ENCODE measurements at regions not wholly inside any gene's neighbourhood (a gene's known extent, or its start where the extent isn't known, plus 50 kb on each side); places are given as distances from the start of the nearest gene placed in this dataset.

DNA sequence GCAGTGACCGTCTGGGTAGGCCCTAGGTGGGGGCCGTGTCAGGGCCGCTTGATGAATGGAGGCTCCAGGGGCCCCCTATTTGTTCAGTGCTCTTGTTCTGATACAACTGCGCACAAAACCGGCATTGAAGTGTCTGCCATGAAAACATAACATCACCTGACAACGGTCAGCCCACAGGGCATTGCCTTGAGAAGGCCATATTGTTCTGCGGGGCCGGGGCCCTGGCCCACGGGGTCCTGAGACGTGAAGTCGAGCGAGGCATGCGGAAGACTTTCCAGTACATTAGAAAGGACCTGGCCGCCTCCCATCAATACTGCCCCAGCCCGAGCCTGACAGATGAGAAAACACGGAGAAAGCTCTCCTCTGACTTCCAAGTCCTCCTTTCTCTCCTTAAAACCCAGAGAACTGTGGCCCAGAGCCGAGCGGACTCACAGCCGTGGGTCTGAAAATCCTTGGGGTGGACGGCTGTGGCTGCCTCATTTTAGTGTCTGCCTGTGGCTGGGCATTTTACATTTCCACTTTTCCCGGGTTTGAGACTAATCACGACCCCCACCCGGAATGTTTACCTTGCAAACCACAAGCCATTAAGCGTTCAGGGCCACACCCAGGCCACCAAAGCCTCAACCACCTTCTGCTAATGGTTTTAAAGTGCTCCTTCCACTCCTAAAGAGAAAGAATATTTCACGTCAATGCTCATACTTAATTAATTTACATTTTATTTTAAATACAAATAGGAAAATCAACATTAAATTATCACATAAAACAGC is 391.0 kb upstream of the IRX2 start:
- Histone ChIP-seq H3K36me3 (ENCODE audit: low read depth) (no peaks in the 10 kb centered on the region), H3K27me3 (ENCODE audit: insufficient read depth, poor library complexity, severe bottlenecking) (no peaks in the 10 kb centered on the region), H3K27ac (ENCODE audit: poor library complexity, severe bottlenecking) (no peak overlapping the region), H3K9me3 (ENCODE audit: severe bottlenecking) (no peaks in the 10 kb centered on the region), H3K4me3 (ENCODE audit: severe bottlenecking) (no peak overlapping the region), H3K4me1 (ENCODE audit: insufficient read depth, poor library complexity, severe bottlenecking) (no peaks in the 10 kb centered on the region)
- ATAC-seq (ENCODE audit: low read depth) (no peak), DNase-seq (ENCODE audit: low spot score) (no peak)
- TF ChIP-seq, protein P1, sequence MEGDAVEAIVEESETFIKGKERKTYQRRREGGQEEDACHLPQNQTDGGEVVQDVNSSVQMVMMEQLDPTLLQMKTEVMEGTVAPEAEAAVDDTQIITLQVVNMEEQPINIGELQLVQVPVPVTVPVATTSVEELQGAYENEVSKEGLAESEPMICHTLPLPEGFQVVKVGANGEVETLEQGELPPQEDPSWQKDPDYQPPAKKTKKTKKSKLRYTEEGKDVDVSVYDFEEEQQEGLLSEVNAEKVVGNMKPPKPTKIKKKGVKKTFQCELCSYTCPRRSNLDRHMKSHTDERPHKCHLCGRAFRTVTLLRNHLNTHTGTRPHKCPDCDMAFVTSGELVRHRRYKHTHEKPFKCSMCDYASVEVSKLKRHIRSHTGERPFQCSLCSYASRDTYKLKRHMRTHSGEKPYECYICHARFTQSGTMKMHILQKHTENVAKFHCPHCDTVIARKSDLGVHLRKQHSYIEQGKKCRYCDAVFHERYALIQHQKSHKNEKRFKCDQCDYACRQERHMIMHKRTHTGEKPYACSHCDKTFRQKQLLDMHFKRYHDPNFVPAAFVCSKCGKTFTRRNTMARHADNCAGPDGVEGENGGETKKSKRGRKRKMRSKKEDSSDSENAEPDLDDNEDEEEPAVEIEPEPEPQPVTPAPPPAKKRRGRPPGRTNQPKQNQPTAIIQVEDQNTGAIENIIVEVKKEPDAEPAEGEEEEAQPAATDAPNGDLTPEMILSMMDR (IDR thresholded peaks at IDR 0.05; ENCODE audit: poor library complexity, severe bottlenecking): no peak

DNA sequence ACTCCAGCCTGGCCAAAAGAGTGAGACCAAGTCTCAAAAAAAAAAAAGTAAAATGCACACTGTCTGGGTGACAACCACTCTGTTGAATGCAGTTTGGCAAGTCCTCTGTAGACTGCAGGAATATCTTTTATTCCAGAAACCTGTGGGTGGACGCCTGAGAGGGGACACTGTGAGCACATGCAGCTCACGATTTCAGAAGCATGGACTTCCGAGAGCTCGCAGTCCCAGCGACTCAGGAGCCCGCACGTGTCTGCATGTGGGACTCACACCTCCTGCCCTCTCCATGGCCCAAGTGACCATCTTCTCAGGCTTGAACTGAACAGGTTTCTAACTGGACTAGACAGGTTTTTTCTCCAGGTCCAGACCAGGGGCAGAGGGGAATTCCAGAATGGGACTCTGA is 388.6 kb upstream of the IRX2 start:
- Histone ChIP-seq H3K27ac (ENCODE audit: poor library complexity, severe bottlenecking) (no peak overlapping the region), H3K27me3 (ENCODE audit: insufficient read depth, poor library complexity, severe bottlenecking) (no peaks in the 10 kb centered on the region), H3K4me3 (ENCODE audit: severe bottlenecking) (no peak overlapping the region), H3K36me3 (ENCODE audit: low read depth) (no peaks in the 10 kb centered on the region), H3K4me1 (ENCODE audit: insufficient read depth, poor library complexity, severe bottlenecking) (no peaks in the 10 kb centered on the region), H3K9me3 (ENCODE audit: severe bottlenecking) (peaks cover 3% of the 10 kb centered on the region)
- no peak for ATAC-seq (ENCODE audit: low read depth)
- TF ChIP-seq, protein P1 (IDR thresholded peaks at IDR 0.05; ENCODE audit: poor library complexity, severe bottlenecking): no peak
- DNase-seq (ENCODE audit: low spot score): no peak

DNA sequence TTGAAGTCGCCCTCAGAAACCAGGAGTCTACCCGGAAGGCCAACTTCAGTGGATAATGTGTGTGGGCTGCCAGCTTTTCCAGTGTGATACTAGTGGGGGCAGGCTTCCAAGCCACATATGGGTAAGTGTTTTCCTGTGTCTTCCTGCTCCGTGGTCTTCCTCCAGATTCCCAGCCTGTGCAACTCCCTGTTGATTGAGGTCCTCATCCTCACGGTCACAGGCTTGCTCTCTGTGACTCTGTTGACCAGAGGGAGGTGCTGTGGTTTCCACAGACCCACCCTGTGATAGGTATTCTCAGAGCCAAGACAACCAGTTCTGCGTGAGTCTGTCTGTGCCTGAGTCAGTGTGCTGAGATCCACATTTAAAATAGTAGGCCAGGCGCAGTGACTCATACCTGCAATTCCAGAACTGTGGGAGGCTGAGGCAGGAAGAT is 388.0 kb upstream of the IRX2 start:
- DNase-seq (ENCODE audit: low spot score): no peak
- no peak overlapping the region for H3K4me3 ChIP-seq (ENCODE audit: severe bottlenecking)
- no peak overlapping the region for H3K27ac ChIP-seq (ENCODE audit: poor library complexity, severe bottlenecking)
- H3K9me3 ChIP-seq (ENCODE audit: severe bottlenecking): peaks cover 3% of the 10 kb centered on the region
- no peaks in the 10 kb centered on the region for H3K27me3 ChIP-seq (ENCODE audit: insufficient read depth, poor library complexity, severe bottlenecking)
- peak; percentile 76 for ATAC-seq (ENCODE audit: low read depth)
- H3K36me3 ChIP-seq (ENCODE audit: low read depth): no peaks in the 10 kb centered on the region
- TF ChIP-seq, protein P1 (IDR thresholded peaks at IDR 0.05; ENCODE audit: poor library complexity, severe bottlenecking): no peak
- no peaks in the 10 kb centered on the region for H3K4me1 ChIP-seq (ENCODE audit: insufficient read depth, poor library complexity, severe bottlenecking)

DNA sequence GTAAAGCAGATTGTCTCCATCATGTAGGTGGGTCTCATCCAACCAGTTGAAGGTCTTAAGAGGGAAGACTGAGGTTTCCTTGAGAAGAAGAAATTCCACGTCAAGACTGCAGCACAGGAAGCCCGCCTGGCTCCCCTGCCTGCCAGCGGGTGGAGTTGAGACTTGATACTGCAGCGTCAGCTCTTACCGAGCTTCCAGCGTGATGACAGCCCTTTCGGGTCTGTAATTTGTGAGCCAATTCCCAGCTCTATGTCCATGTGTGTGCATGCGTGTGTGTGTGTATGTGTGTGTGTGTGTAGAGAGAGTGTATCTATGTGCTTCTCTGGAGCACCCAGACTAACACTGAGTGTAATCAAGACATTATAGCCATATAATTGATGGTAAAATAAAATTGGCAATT is 379.7 kb upstream of the IRX2 start:
- H3K9me3 ChIP-seq (ENCODE audit: severe bottlenecking): peaks cover 3% of the 10 kb centered on the region
- H3K36me3 ChIP-seq (ENCODE audit: low read depth): no peaks in the 10 kb centered on the region
- TF ChIP-seq, protein P1 (IDR thresholded peaks at IDR 0.05; ENCODE audit: poor library complexity, severe bottlenecking): no peak
- no peak overlapping the region for H3K27ac ChIP-seq (ENCODE audit: poor library complexity, severe bottlenecking)
- ATAC-seq (ENCODE audit: low read depth) (no peak), DNase-seq (ENCODE audit: low spot score) (no peak)
- H3K27me3 ChIP-seq (ENCODE audit: insufficient read depth, poor library complexity, severe bottlenecking): no peaks in the 10 kb centered on the region
- no peak overlapping the region for H3K4me3 ChIP-seq (ENCODE audit: severe bottlenecking)
- no peaks in the 10 kb centered on the region for H3K4me1 ChIP-seq (ENCODE audit: insufficient read depth, poor library complexity, severe bottlenecking)

DNA sequence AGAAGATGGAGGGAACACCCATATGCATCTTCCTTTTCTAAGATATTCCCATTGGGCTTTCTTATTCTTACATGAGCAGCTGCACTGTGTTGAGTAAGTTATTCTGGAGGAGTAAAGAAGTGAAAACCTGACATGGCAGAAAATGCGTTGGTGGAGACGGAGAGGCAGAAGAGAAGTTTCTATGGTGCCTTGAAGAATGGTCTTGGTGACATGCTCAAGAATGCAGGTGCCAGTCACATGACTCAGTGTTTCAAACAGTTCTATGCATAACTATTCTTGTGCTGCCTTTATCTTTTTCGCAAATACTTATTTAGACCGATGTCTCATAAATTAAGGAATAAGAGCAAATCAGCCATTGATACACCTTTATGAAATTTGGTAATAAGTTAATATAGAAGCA is 377.8 kb upstream of the IRX2 start:
- no peaks in the 10 kb centered on the region for H3K4me1 ChIP-seq (ENCODE audit: insufficient read depth, poor library complexity, severe bottlenecking)
- no peak overlapping the region for H3K27ac ChIP-seq (ENCODE audit: poor library complexity, severe bottlenecking)
- H3K4me3 ChIP-seq (ENCODE audit: severe bottlenecking): no peak overlapping the region
- no peak for DNase-seq (ENCODE audit: low spot score)
- H3K27me3 ChIP-seq (ENCODE audit: insufficient read depth, poor library complexity, severe bottlenecking): no peaks in the 10 kb centered on the region
- no peaks in the 10 kb centered on the region for H3K36me3 ChIP-seq (ENCODE audit: low read depth)
- TF ChIP-seq, protein P1 (IDR thresholded peaks at IDR 0.05; ENCODE audit: poor library complexity, severe bottlenecking): no peak
- no peaks in the 10 kb centered on the region for H3K9me3 ChIP-seq (ENCODE audit: severe bottlenecking)
- ATAC-seq (ENCODE audit: low read depth): no peak

Data from RWPE2 (cell line).